ENCODE measurements at regions not wholly inside any gene's neighbourhood (a gene's known extent, or its start where the extent isn't known, plus 50 kb on each side); places are given as distances from the start of the nearest gene placed in this dataset.
"Not testable (repeated sequence)": the region's sequence is repeated elsewhere in the genome, so short reads cannot be mapped to it uniquely, and the experiment has no call there.

GRCh38 chr14:53368711-53369201, 215.6 kb upstream of the DDHD1 start:
- DNase-seq, result no peak
- H4K8ac ChIP-seq (ENCODE audit: low read depth, low read length), result no peak overlapping the region
- H3K56ac ChIP-seq (ENCODE audit: low read length), result no peak overlapping the region
- H3K79me2 ChIP-seq (ENCODE audit: control insufficient read depth, insufficient read depth, low read length), result no peaks in the 10 kb centered on the region
- H3K4me1 ChIP-seq (ENCODE audit: control insufficient read depth, low read depth, low read length), result peaks cover 2% of the 10 kb centered on the region
- no peak overlapping the region for H3K18ac ChIP-seq (ENCODE audit: low read length)
- no peak overlapping the region for H3K23ac ChIP-seq (ENCODE audit: low read length)
- no peak overlapping the region for H3K4me3 ChIP-seq (ENCODE audit: low read length)
- H3K9ac ChIP-seq (ENCODE audit: low read length), result no peak overlapping the region
- no peak overlapping the region for H4K5ac ChIP-seq (ENCODE audit: low read length)
- H3K36me3 ChIP-seq (ENCODE audit: control insufficient read depth, insufficient read depth, low read length), result no peaks in the 10 kb centered on the region
- no peak overlapping the region for H2BK120ac ChIP-seq (ENCODE audit: low read depth, low read length)
- no peak overlapping the region for H2AK5ac ChIP-seq (ENCODE audit: low read length)
- H3K4ac ChIP-seq (ENCODE audit: low read depth, low read length), result no peak overlapping the region
- H2BK5ac ChIP-seq (ENCODE audit: low read length), result no peak overlapping the region
- H2BK15ac ChIP-seq (replicated peaks; ENCODE audit: low read depth), result no peak overlapping the region
- no peak overlapping the region for H3K4me2 ChIP-seq (ENCODE audit: low read length)
- no peaks in the 10 kb centered on the region for H3K27me3 ChIP-seq (ENCODE audit: insufficient read depth, low read length, poor library complexity)
- H3K79me1 ChIP-seq (ENCODE audit: low read length), result no peaks in the 10 kb centered on the region
- no peak overlapping the region for H3K27ac ChIP-seq (ENCODE audit: low read depth, low read length)

DNA sequence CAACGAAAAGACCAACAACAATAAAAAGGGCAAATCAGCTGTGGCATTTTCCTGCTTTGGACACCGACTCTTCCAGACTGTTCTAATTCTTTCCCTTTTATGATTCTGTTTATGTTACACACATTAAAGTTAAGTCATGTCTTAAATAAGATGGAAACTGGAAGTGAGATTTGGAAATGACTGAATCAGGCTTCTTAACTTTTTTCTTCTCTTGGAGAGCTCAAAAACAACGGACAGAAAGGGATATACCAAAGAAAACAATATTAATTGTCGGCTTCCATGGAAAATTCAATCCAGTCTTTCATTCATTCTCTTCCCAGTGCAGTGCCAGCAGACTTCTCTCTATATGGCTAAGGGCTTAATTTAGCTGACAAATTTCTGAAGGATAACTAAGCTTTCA, 214.9 kb upstream of the DDHD1 start:
- no CpG with 5 or more reads among the region's 4 CpGs for WGBS (ENCODE audit: extremely low coverage, insufficient coverage, low lambda C conversion rate)
- no peak overlapping the region for H3K4me3 ChIP-seq (ENCODE audit: low read length)

GRCh38 chr14:53367644-53368026, 214.5 kb upstream of the DDHD1 start:
- H4K8ac ChIP-seq (ENCODE audit: low read depth, low read length), result no peak overlapping the region
- H3K56ac ChIP-seq (ENCODE audit: low read length), result no peak overlapping the region
- H3K23ac ChIP-seq (ENCODE audit: low read length), result no peak overlapping the region
- H2BK5ac ChIP-seq (ENCODE audit: low read length), result no peak overlapping the region
- no peaks in the 10 kb centered on the region for H3K79me2 ChIP-seq (ENCODE audit: control insufficient read depth, insufficient read depth, low read length)
- H2BK120ac ChIP-seq (ENCODE audit: low read depth, low read length), result no peak overlapping the region
- no peak for DNase-seq
- no peak overlapping the region for H2AK5ac ChIP-seq (ENCODE audit: low read length)
- no peak overlapping the region for H2BK15ac ChIP-seq (replicated peaks; ENCODE audit: low read depth)
- H3K4me3 ChIP-seq (ENCODE audit: low read length), result no peak overlapping the region
- H3K18ac ChIP-seq (ENCODE audit: low read length), result no peak overlapping the region
- H3K9ac ChIP-seq (ENCODE audit: low read length), result no peak overlapping the region
- H3K36me3 ChIP-seq (ENCODE audit: control insufficient read depth, insufficient read depth, low read length), result no peaks in the 10 kb centered on the region
- no CpG with 5 or more reads among the region's 4 CpGs for WGBS (ENCODE audit: extremely low coverage, insufficient coverage, low lambda C conversion rate)
- peaks cover 2% of the 10 kb centered on the region for H3K4me1 ChIP-seq (ENCODE audit: control insufficient read depth, low read depth, low read length)
- no peak overlapping the region for H3K27ac ChIP-seq (ENCODE audit: low read depth, low read length)
- no peak overlapping the region for H3K4ac ChIP-seq (ENCODE audit: low read depth, low read length)
- no peaks in the 10 kb centered on the region for H3K27me3 ChIP-seq (ENCODE audit: insufficient read depth, low read length, poor library complexity)
- no peak overlapping the region for H3K4me2 ChIP-seq (ENCODE audit: low read length)
- no peak overlapping the region for H4K5ac ChIP-seq (ENCODE audit: low read length)
- no peaks in the 10 kb centered on the region for H3K79me1 ChIP-seq (ENCODE audit: low read length)

More for the DNA sequence above, 214.9 kb upstream of the DDHD1 start:
- Histone ChIP-seq H2AK5ac (ENCODE audit: low read length) (no peak overlapping the region), H3K56ac (ENCODE audit: low read length) (no peak overlapping the region), H3K23ac (ENCODE audit: low read length) (no peak overlapping the region), H4K8ac (ENCODE audit: low read depth, low read length) (no peak overlapping the region), H3K27me3 (ENCODE audit: insufficient read depth, low read length, poor library complexity) (no peaks in the 10 kb centered on the region), H3K4me2 (ENCODE audit: low read length) (no peak overlapping the region), H3K4me1 (ENCODE audit: control insufficient read depth, low read depth, low read length) (peaks cover 2% of the 10 kb centered on the region), H2BK5ac (ENCODE audit: low read length) (no peak overlapping the region), H3K18ac (ENCODE audit: low read length) (no peak overlapping the region), H3K9ac (ENCODE audit: low read length) (no peak overlapping the region), H3K79me1 (ENCODE audit: low read length) (no peaks in the 10 kb centered on the region), H3K4ac (ENCODE audit: low read depth, low read length) (no peak overlapping the region), H3K27ac (ENCODE audit: low read depth, low read length) (no peak overlapping the region), H2BK15ac (replicated peaks; ENCODE audit: low read depth) (no peak overlapping the region), H3K79me2 (ENCODE audit: control insufficient read depth, insufficient read depth, low read length) (no peaks in the 10 kb centered on the region), H3K36me3 (ENCODE audit: control insufficient read depth, insufficient read depth, low read length) (no peaks in the 10 kb centered on the region), H4K5ac (ENCODE audit: low read length) (no peak overlapping the region), H2BK120ac (ENCODE audit: low read depth, low read length) (no peak overlapping the region)
- no peak for DNase-seq

GRCh38 chr14:53365486-53366130, 212.5 kb upstream of the DDHD1 start:
- no peak overlapping the region for H3K4me3 ChIP-seq (ENCODE audit: low read length)
- no peak overlapping the region for H3K4ac ChIP-seq (ENCODE audit: low read depth, low read length)
- peaks cover 2% of the 10 kb centered on the region for H3K4me1 ChIP-seq (ENCODE audit: control insufficient read depth, low read depth, low read length)
- no peak overlapping the region for H3K4me2 ChIP-seq (ENCODE audit: low read length)
- DNase-seq, result no peak
- H2AK5ac ChIP-seq (ENCODE audit: low read length), result no peak overlapping the region
- H4K5ac ChIP-seq (ENCODE audit: low read length), result no peak overlapping the region
- H2BK120ac ChIP-seq (ENCODE audit: low read depth, low read length), result no peak overlapping the region
- no peak overlapping the region for H3K23ac ChIP-seq (ENCODE audit: low read length)
- no peak overlapping the region for H4K8ac ChIP-seq (ENCODE audit: low read depth, low read length)
- no CpG with 5 or more reads among the region's 3 CpGs for whole genome bisulfite sequencing (ENCODE audit: extremely low coverage, insufficient coverage, low lambda C conversion rate)
- no peak overlapping the region for H2BK15ac ChIP-seq (replicated peaks; ENCODE audit: low read depth)
- H3K27me3 ChIP-seq (ENCODE audit: insufficient read depth, low read length, poor library complexity), result no peaks in the 10 kb centered on the region
- H2BK5ac ChIP-seq (ENCODE audit: low read length), result no peak overlapping the region
- H3K36me3 ChIP-seq (ENCODE audit: control insufficient read depth, insufficient read depth, low read length), result no peaks in the 10 kb centered on the region
- H3K79me2 ChIP-seq (ENCODE audit: control insufficient read depth, insufficient read depth, low read length), result no peaks in the 10 kb centered on the region
- H3K18ac ChIP-seq (ENCODE audit: low read length), result no peak overlapping the region
- H3K56ac ChIP-seq (ENCODE audit: low read length), result no peak overlapping the region
- no peaks in the 10 kb centered on the region for H3K79me1 ChIP-seq (ENCODE audit: low read length)
- H3K9ac ChIP-seq (ENCODE audit: low read length), result no peak overlapping the region
- no peak overlapping the region for H3K27ac ChIP-seq (ENCODE audit: low read depth, low read length)

- not testable (repeated sequence) for H3K79me1 ChIP-seq (ENCODE audit: low read length); H3K4me1 ChIP-seq (ENCODE audit: control insufficient read depth, low read depth, low read length); H2AK5ac ChIP-seq (ENCODE audit: low read length); H3K4me3 ChIP-seq (ENCODE audit: low read length); H3K27me3 ChIP-seq (ENCODE audit: insufficient read depth, low read length, poor library complexity); H3K27ac ChIP-seq (ENCODE audit: low read depth, low read length); DNase-seq; H3K56ac ChIP-seq (ENCODE audit: low read length); H3K36me3 ChIP-seq (ENCODE audit: control insufficient read depth, insufficient read depth, low read length); H2BK120ac ChIP-seq (ENCODE audit: low read depth, low read length); H3K18ac ChIP-seq (ENCODE audit: low read length); H2BK15ac ChIP-seq (replicated peaks; ENCODE audit: low read depth); H3K9ac ChIP-seq (ENCODE audit: low read length); H4K5ac ChIP-seq (ENCODE audit: low read length); H4K8ac ChIP-seq (ENCODE audit: low read depth, low read length); H3K23ac ChIP-seq (ENCODE audit: low read length); H2BK5ac ChIP-seq (ENCODE audit: low read length); H3K4ac ChIP-seq (ENCODE audit: low read depth, low read length); H3K79me2 ChIP-seq (ENCODE audit: control insufficient read depth, insufficient read depth, low read length); H3K4me2 ChIP-seq (ENCODE audit: low read length)
- WGBS (ENCODE audit: extremely low coverage, insufficient coverage, low lambda C conversion rate), result no CpG with 5 or more reads among the region's 2 CpGs
These were observed 209.8 kb upstream of the DDHD1 start for GRCh38 chr14:53362916-53363315.

GRCh38 chr14:53360829-53361228, 207.7 kb upstream of the DDHD1 start:
- H4K5ac ChIP-seq (ENCODE audit: low read length), result no peak overlapping the region

More at GRCh38 chr14:53360829-53361228, 207.7 kb upstream of the DDHD1 start:
- Histone ChIP-seq H3K36me3 (ENCODE audit: control insufficient read depth, insufficient read depth, low read length) (no peaks in the 10 kb centered on the region), H3K4me3 (ENCODE audit: low read length) (no peak overlapping the region), H3K27ac (ENCODE audit: low read depth, low read length) (no peak overlapping the region), H3K4ac (ENCODE audit: low read depth, low read length) (no peak overlapping the region), H2BK120ac (ENCODE audit: low read depth, low read length) (no peak overlapping the region), H4K8ac (ENCODE audit: low read depth, low read length) (no peak overlapping the region), H3K4me2 (ENCODE audit: low read length) (no peak overlapping the region), H2BK15ac (replicated peaks; ENCODE audit: low read depth) (peak overlapping the region; percentile 25), H3K79me2 (ENCODE audit: control insufficient read depth, insufficient read depth, low read length) (no peaks in the 10 kb centered on the region), H3K79me1 (ENCODE audit: low read length) (no peaks in the 10 kb centered on the region), H2BK5ac (ENCODE audit: low read length) (no peak overlapping the region), H3K18ac (ENCODE audit: low read length) (no peak overlapping the region), H3K56ac (ENCODE audit: low read length) (no peak overlapping the region), H3K23ac (ENCODE audit: low read length) (no peak overlapping the region), H2AK5ac (ENCODE audit: low read length) (no peak overlapping the region), H3K27me3 (ENCODE audit: insufficient read depth, low read length, poor library complexity) (no peaks in the 10 kb centered on the region), H3K4me1 (ENCODE audit: control insufficient read depth, low read depth, low read length) (peaks cover 4% of the 10 kb centered on the region), H3K9ac (ENCODE audit: low read length) (no peak overlapping the region)
- DNase-seq, result no peak
